GM23338 (cell line): ENCODE measurements at regions not wholly inside any gene's neighbourhood (a gene's known extent, or its start where the extent isn't known, plus 50 kb on each side); places are given as distances from the start of the nearest gene placed in this dataset.

Source experiments
- ATAC-seq: fragments of 200-7000 bp; cut with Tn5 transposase; 3 replicates; pipeline ENCODE4 v1.9.1; 2020
- DNase-seq: peaks from one replicate; pipeline ENCODE4 v3.0.0-alpha.2; 2015; ENCODE audit warnings: low spot score
- H2AFZ ChIP-seq: fragments of 200-600 bp; sonication (generic); 2 replicates; pipeline ENCODE4 v1.8.0; 2016; ENCODE audit warnings: antibody characterized with exemption, mild to moderate bottlenecking, moderate library complexity
- H3F3A ChIP-seq: fragments of 200-600 bp; sonication (generic); replicated peaks from 2 replicates; pipeline ENCODE4 v1.8.0; 2017; ENCODE audit warnings: antibody characterized with exemption, mixed run types, low read depth
- H3K27ac ChIP-seq: fragments of 200-600 bp; sonication (generic); 2 replicates; pipeline ENCODE4 v1.6.1; 2016; ENCODE audit warnings: low read depth
- H3K27me3 ChIP-seq: fragments of 200-600 bp; sonication (generic); 2 replicates; pipeline ENCODE4 v1.8.0; 2016; ENCODE audit warnings: mild to moderate bottlenecking, mixed run types, moderate library complexity; ENCODE audit not compliant: insufficient read depth
- H3K36me3 ChIP-seq: fragments of 200-600 bp; sonication (generic); 2 replicates; pipeline ENCODE4 v1.8.0; 2016; ENCODE audit warnings: mild to moderate bottlenecking; ENCODE audit not compliant: insufficient read depth
- H3K4me1 ChIP-seq: fragments of 200-600 bp; sonication (generic); 2 replicates; pipeline ENCODE4 v1.8.0; 2016; ENCODE audit warnings: mild to moderate bottlenecking, moderate library complexity; ENCODE audit not compliant: insufficient read depth
- H3K4me2 ChIP-seq: fragments of 200-600 bp; sonication (generic); 2 replicates; pipeline ENCODE4 v1.7.1; 2017; ENCODE audit warnings: mixed run types
- H3K4me3 ChIP-seq: fragments of 200-600 bp; sonication (generic); 2 replicates; pipeline ENCODE4 v1.6.1; 2016; ENCODE audit warnings: mixed run types
- H3K79me2 ChIP-seq: fragments of 200-600 bp; sonication (generic); replicated peaks from 2 replicates; pipeline ENCODE4 v1.8.0; 2017; ENCODE audit warnings: mild to moderate bottlenecking; ENCODE audit not compliant: insufficient read depth
- H3K9me2 ChIP-seq: fragments of 200-600 bp; sonication (generic); 2 replicates; pipeline ENCODE4 v1.8.0; 2017; ENCODE audit not compliant: insufficient read depth
- H4K20me1 ChIP-seq: fragments of 200-600 bp; sonication (generic); replicated peaks from 2 replicates; pipeline ENCODE4 v1.8.0; 2017; ENCODE audit warnings: mild to moderate bottlenecking; ENCODE audit not compliant: insufficient read depth
- H3K27ac Mint-ChIP-seq: 2 replicates; pipeline ENCODE4 v1.8.0; 2020; ENCODE audit warnings: inconsistent platforms, mild to moderate bottlenecking, moderate library complexity, mixed read lengths
- H3K27me3 Mint-ChIP-seq: 3 replicates; pipeline ENCODE4 v1.8.0; 2022; ENCODE audit warnings: low read depth, mild to moderate bottlenecking, moderate library complexity, mixed read lengths, inconsistent platforms; ENCODE audit not compliant: insufficient read depth, poor library complexity
- H3K36me3 Mint-ChIP-seq: 3 replicates; pipeline ENCODE4 v1.8.0; 2021; ENCODE audit warnings: low read depth, mild to moderate bottlenecking, inconsistent platforms, moderate library complexity, mixed read lengths
- H3K4me1 Mint-ChIP-seq: 3 replicates; pipeline ENCODE4 v1.8.0; 2020; ENCODE audit warnings: mild to moderate bottlenecking, inconsistent platforms, mixed read lengths
- H3K4me3 Mint-ChIP-seq: 3 replicates; pipeline ENCODE4 v1.8.0; 2021; ENCODE audit warnings: moderate library complexity, mild to moderate bottlenecking, inconsistent platforms, mixed read lengths
- H3K9me3 Mint-ChIP-seq: 3 replicates; pipeline ENCODE4 v1.8.0; 2020; ENCODE audit warnings: moderate library complexity, mild to moderate bottlenecking, inconsistent platforms, mixed read lengths
- CTCF ChIP-seq, 2 experiments: fragments of 200-600 bp in 1 of 2; sonication (generic) in 1 of 2; conservative IDR thresholded peaks; 2 replicates each; pipeline versions ENCODE4 v1.5.1 to v1.6.1; 2016 to 2017; ENCODE audit warnings: antibody characterized with exemption in 2 of 2, low read depth in 2 of 2, mild to moderate bottlenecking in 2 of 2, moderate library complexity in 1 of 2
- ETS1 ChIP-seq: IDR thresholded peaks from 2 replicates; pipeline ENCODE4 v1.6.1; 2016; ENCODE audit warnings: antibody characterized with exemption
- EZH2phosphoT487 ChIP-seq: fragments of 200-600 bp; sonication (generic); IDR thresholded peaks from one replicate; pipeline ENCODE4 v1.8.1; 2018; ENCODE audit warnings: antibody characterized with exemption; ENCODE audit not compliant: unreplicated experiment
- JUNB ChIP-seq: IDR thresholded peaks from one replicate; pipeline ENCODE4 v1.6.1; 2016; ENCODE audit warnings: antibody characterized with exemption; ENCODE audit not compliant: unreplicated experiment
- NANOG ChIP-seq: IDR thresholded peaks from 2 replicates; pipeline ENCODE4 v1.6.1; 2016; ENCODE audit warnings: antibody characterized with exemption, borderline replicate concordance
- POLR2AphosphoS5 ChIP-seq: IDR thresholded peaks from 2 replicates; pipeline ENCODE4 v1.6.1; 2016; ENCODE audit warnings: antibody characterized with exemption, low read depth
- REST ChIP-seq: IDR thresholded peaks from one replicate; pipeline ENCODE4 v1.6.1; 2018; ENCODE audit warnings: antibody characterized with exemption; ENCODE audit not compliant: unreplicated experiment
- STAT1 ChIP-seq: IDR thresholded peaks from one replicate; pipeline ENCODE4 v1.6.1; 2016; ENCODE audit warnings: antibody characterized with exemption; ENCODE audit not compliant: unreplicated experiment
- ZNF114 ChIP-seq: fragments of 250-450 bp; sonication (Bioruptor Pico); IDR thresholded peaks from 2 replicates; pipeline ENCODE4 v1.5.0; 2020; ENCODE audit warnings: mild to moderate bottlenecking, moderate library complexity

GRCh38 chr12:83971781-83972180 is 940.8 kb downstream of the SLC6A15 start:
- Histone ChIP-seq H3K4me1 (peaks cover 35% of the 10 kb centered on the region), H3K9me2 (peaks cover 3% of the 10 kb centered on the region; the same call in 1 of the 2 replicates), H2AFZ (no peak overlapping the region), H3F3A (no peaks in the 10 kb centered on the region), H3K4me3 (no peak overlapping the region), H3K79me2 (no peaks in the 10 kb centered on the region), H3K36me3 (no peaks in the 10 kb centered on the region; the same call in 1 of the 2 replicates), H3K27me3 (no peaks in the 10 kb centered on the region), H3K4me2 (peak overlapping the region; percentile 34), H3K27ac (no peak overlapping the region), H4K20me1 (no peaks in the 10 kb centered on the region)
- Mint-ChIP-seq H3K4me1 (peaks cover 25% of the 10 kb centered on the region), H3K9me3 (no peaks in the 10 kb centered on the region), H3K36me3 (no peaks in the 10 kb centered on the region), H3K4me3 (no peak overlapping the region), H3K27me3 (no peaks in the 10 kb centered on the region), H3K27ac (peak overlapping the region; percentile 48; the same call in 1 of the 2 replicates)
- DNase-seq (no peak), ATAC-seq (no peak)
- TF ChIP-seq JUNB (no peak), EZH2phosphoT487 (no peak), ETS1 (no peak)

DNA sequence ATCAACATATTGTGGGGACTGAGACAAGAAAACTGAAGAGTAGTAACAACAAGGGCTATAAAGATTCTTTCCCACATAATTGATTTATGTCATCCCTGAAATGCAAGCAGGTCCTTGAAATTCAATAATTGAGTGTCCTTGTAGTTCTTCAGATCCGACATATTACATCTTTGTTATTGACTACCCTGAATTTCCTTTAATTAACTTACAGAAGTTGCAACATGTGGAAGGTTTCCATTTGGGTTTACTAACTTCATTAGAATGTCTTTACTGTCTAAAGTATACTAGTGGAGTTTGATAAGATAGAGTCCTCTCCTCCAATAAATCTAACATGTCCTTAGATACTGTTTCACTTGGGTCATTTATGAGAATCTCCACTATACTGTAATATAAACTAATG is 951.8 kb downstream of the SLC6A15 start:
- no peaks in the 10 kb centered on the region for H3K36me3 ChIP-seq
- no peaks in the 10 kb centered on the region for H3F3A ChIP-seq
- no peak overlapping the region for H3K27ac Mint-ChIP-seq
- ATAC-seq (no peak), DNase-seq (no peak)
- H3K36me3 Mint-ChIP-seq: no peaks in the 10 kb centered on the region
- peaks cover 6% of the 10 kb centered on the region for H3K4me1 Mint-ChIP-seq
- H2AFZ ChIP-seq: no peak overlapping the region
- H3K4me2 ChIP-seq: no peak overlapping the region
- H3K4me3 Mint-ChIP-seq: no peak overlapping the region
- no peaks in the 10 kb centered on the region for H4K20me1 ChIP-seq
- no peaks in the 10 kb centered on the region for H3K27me3 ChIP-seq
- no peaks in the 10 kb centered on the region for H3K27me3 Mint-ChIP-seq
- H3K79me2 ChIP-seq: no peaks in the 10 kb centered on the region
- TF ChIP-seq POLR2AphosphoS5 (no peak), CTCF (conservative IDR thresholded peaks at IDR 0.05; ENCODE audit: low read depth in 2 of 2) (no peak), ZNF114 (CRISPR knock-in tag) (no peak), NANOG (no peak), STAT1 (no peak), EZH2phosphoT487 (no peak), JUNB (no peak), ETS1 (no peak), REST (no peak)
- H3K4me1 ChIP-seq: no peaks in the 10 kb centered on the region; the same call in 1 of the 2 replicates
- H3K4me3 ChIP-seq: no peak overlapping the region
- no peak overlapping the region for H3K27ac ChIP-seq
- H3K9me3 Mint-ChIP-seq: no peaks in the 10 kb centered on the region; the same call in 2 of the 3 replicates
- H3K9me2 ChIP-seq: no peaks in the 10 kb centered on the region
